ENCODE measurements at regions not wholly inside any gene's neighbourhood (a gene's known extent, or its start where the extent isn't known, plus 50 kb on each side); places are given as distances from the start of the nearest gene placed in this dataset.
"Not testable (repeated sequence)": the region's sequence is repeated elsewhere in the genome, so short reads cannot be mapped to it uniquely, and the experiment has no call there.

- TF ChIP-seq PREB (CRISPR knock-in tag; IDR thresholded peaks at IDR 0.05; ENCODE audit: borderline replicate concordance) (no peak), AR (CRISPR knock-in tag; IDR thresholded peaks at IDR 0.05) (no peak), ATF3 (CRISPR knock-in tag; conservative IDR thresholded peaks at IDR 0.05) (no peak), EMX1 (CRISPR knock-in tag; IDR thresholded peaks at IDR 0.05) (no peak)
Observed at GRCh38 chr12:47340411-47341015, 260.8 kb upstream of the AMIGO2 start (continued).

- DNase-seq (ENCODE audit: low spot score) (no peak), ATAC-seq (no peak)
- Mint-ChIP-seq H3K27ac (no peak overlapping the region), H3K36me3 (peaks cover 7% of the 10 kb centered on the region; the same call in 1 of the 2 replicates), H3K4me1 (no peaks in the 10 kb centered on the region), H3K9me3 (peaks cover 36% of the 10 kb centered on the region), H3K4me3 (no peak overlapping the region), H3K27me3 (ENCODE audit: low read depth) (no peaks in the 10 kb centered on the region)
- ChIA-PET CTCF (no interaction called here), POLR2A (no interaction called here)
- TF ChIP-seq ZNF532 (CRISPR knock-in tag; IDR thresholded peaks at IDR 0.05; ENCODE audit: borderline replicate concordance) (no peak), AR (CRISPR knock-in tag; IDR thresholded peaks at IDR 0.05) (no peak), MLX (CRISPR knock-in tag; IDR thresholded peaks at IDR 0.05) (no peak), ZNF317 (CRISPR knock-in tag; IDR thresholded peaks at IDR 0.05; ENCODE audit: borderline replicate concordance, low read depth) (0 out of 2 replicates have a peak, but pooled peaks have one; percentile 63)
Observed at GRCh38 chr12:47337581-47337980, 257.8 kb upstream of the AMIGO2 start.

DNA sequence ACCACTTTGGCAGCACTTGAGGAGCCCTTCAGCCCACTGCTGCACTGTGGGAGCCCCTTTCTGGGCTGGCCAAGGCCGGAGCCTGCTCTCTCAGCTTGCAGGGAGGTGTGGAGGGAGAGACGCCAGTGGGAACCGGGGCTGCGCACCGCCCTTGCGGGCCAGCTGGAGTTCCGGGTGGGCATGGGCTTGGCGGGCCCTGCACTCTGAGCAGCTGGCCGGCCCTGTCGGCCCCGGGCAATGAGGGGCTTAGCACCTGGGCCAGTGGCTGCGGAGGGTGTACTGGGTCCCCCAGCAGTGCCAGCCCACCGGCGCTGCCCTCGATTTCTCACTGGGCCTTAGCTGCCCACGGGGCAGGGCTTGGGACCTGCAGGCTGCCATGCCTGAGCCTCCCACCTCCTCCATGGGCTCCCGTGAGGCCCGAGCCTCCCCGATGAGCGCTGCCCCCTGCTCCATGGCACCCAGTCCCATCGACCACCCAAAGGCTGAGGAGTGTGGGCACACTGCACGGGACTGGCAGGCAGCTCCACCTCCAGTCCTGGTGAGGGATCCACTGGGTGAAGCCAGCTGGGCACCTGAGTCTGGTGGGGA, 253.6 kb upstream of the AMIGO2 start:
- H3K27ac Mint-ChIP-seq; ATAC-seq; H3K4me1 Mint-ChIP-seq; H3K4me3 Mint-ChIP-seq; POLR2A ChIA-PET; CTCF ChIA-PET; H3K27me3 Mint-ChIP-seq (ENCODE audit: low read depth); DNase-seq (ENCODE audit: low spot score): not testable (repeated sequence)
- peaks cover 14% of the 10 kb centered on the region for H3K36me3 Mint-ChIP-seq
- H3K9me3 Mint-ChIP-seq, result peaks cover 41% of the 10 kb centered on the region

Measured in WTC11 (cell line).